ENCODE measurements at regions not wholly inside any gene's neighbourhood (a gene's known extent, or its start where the extent isn't known, plus 50 kb on each side); places are given as distances from the start of the nearest gene placed in this dataset.

GRCh38 chr18:70464343-70465114 is 175.7 kb downstream of the SOCS6 start:
- DNase-seq = peak; percentile 44

GRCh38 chr18:70463085-70463484 is 174.2 kb downstream of the SOCS6 start:
- DNase-seq = no peak

DNA sequence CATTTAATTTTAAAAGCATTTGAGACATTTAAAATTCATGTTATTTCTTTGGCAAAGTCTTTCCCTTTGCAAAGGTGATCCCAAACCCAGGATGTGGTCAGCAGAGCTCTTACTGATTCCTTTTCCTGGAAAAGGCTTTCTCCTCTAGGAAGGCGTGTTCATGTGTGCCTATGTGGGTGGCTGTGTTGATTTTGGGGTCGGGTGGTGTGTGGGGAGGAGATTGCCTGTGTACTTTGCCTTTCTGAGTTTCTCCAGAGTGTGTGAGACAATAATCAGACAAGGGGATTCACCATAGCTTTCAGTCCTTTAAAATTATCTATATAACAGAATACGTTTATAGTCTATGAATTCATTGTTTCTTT is 173.2 kb downstream of the SOCS6 start:
- DNase-seq = no peak

GRCh38 chr18:70461323-70462077 is 172.7 kb downstream of the SOCS6 start:
- DNase-seq = no peak

- no peak for DNase-seq
Observed at GRCh38 chr18:70459731-70460130, 170.9 kb downstream of the SOCS6 start.

DNA sequence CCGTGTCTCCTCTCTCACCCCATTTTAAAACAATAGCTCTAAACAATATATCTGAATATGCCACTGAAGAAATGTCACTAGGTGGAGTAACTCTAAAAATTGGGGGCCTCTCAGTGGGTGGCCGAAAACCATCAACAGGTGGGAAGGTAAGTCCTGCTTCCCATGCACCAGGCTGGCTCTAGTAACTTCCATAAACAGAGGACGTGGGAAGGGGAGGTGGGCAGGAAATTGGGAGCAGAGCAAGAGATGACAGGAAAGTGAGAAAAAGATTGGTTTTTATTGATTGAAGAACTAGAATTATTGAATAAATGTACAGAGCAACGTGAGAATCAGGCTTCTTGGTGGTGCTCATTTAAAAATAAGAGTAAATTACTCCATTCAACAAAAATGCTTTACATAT is 170.4 kb downstream of the SOCS6 start:
- DNase-seq = no peak

GRCh38 chr18:70457788-70458187 is 168.9 kb downstream of the SOCS6 start:
- DNase-seq = no peak

DNA sequence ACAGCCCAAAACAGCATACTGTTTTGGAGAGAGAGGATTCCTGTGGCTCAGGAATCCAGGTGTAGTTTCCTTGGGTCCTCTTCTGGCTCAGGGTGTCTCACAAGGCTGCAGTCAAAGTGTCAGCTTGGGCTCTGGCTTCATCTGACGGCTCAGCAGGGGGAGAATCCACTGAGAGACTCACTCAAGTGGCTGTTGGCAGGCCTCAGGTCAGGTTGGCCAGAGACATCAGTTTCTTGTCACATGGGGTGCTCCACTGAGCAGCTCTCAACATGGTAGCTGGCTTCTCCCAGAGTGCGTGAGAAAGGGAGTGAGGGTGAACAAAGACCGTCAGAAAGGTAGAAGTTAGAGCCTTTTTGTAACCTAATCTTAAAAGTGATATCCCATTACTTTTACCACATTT is 168.4 kb downstream of the SOCS6 start:
- no peak for DNase-seq

- DNase-seq = no peak
Observed at GRCh38 chr18:70456376-70456775, 167.5 kb downstream of the SOCS6 start.

DNA sequence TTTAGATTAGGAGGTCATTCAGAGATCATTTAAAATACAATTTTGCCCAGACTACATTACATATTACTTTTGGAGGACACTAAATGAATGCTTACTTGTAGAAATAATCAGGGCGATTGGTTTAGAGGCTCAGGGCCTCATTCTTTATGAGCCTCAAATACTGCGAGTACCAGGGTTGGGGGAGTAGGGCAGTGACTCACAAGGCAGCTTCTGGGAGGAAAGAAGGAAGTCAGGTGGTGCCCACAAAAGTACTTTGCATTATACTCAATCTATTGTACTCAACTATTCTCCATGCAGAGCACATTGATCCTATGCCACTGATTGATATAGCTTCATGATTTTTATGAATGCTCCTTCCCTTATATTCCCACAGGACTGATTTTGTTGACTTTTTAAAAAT is 166.9 kb downstream of the SOCS6 start:
- no peak for DNase-seq

- peak; percentile 37 for DNase-seq
Observed at GRCh38 chr18:70454704-70455322, 166.0 kb downstream of the SOCS6 start.

DNA sequence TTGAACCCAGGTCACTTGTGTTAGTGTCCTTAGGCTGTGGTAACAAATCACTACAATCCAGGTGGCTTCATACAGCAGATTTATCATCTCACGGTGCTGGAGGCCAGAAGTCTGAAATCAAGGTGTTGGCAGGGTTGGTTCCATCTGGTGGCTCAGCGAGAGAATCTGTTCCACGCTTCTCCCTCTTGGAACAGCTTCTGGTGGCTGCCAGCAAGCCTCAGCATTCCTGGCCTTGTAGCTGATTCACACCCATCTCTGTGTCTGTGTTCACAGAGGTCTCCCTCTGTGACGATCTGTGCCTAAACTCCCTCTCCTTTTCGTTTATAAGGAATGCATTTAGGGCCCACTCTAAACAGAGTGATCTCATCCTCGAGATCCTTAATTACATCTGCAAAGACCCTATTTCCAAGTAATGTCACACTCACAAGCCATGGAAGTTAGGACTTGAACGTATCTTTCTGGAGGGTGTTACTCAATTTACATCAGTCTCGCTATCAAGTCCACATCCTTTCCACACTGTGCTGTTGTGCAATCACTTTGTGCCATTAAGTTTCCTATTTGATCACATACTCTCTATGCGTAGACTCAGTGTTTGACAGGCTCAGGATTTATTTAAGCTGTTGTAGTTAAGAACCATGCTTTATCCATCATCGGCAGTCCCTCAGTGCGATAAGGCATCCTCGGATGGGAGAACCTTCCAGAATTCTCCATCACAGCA is 164.4 kb downstream of the SOCS6 start:
- DNase-seq = no peak

DNA sequence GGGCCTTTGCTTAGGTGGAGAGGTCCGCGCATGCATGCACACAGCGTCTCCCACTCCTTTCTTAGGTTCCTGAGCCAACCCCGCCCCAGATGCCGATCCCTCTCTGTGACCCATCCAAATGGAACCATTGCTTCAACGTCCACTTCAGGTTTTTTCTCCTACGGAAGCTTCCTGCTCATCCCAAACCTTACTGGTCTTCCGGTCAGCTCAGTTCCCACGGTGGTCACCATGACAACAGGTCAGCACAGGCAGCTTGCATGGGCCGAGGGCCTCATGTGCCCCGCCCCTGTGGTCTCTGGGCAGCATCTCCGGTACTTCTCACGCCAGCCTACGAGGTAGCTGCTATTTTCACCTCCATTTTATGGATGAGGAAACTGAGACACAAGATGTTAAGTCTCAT is 163.7 kb downstream of the SOCS6 start:
- DNase-seq = no peak

GRCh38 chr18:70450426-70451253 is 161.8 kb downstream of the SOCS6 start:
- DNase-seq = no peak

DNA sequence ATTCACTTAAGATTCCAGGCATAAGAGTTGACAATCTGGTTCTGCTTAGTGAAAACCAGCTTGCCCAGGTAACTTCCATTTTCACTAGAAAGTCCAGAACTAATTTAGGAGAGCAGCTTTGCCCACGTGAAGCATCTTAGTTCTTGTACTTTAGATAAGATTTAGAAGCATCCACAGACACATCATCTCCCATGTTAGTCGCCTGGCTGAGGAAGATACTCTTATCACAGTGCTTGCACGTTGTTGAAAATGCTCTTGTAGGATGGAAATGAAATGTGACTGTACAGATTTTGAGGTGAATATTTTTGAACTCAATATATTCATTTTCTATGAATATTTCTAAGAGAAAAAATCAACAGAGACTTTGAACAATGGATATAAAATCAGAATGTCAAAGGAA is 159.7 kb downstream of the SOCS6 start:
- DNase-seq = no peak

- DNase-seq = no peak
Observed at GRCh38 chr18:70446063-70446462, 157.2 kb downstream of the SOCS6 start.

DNA sequence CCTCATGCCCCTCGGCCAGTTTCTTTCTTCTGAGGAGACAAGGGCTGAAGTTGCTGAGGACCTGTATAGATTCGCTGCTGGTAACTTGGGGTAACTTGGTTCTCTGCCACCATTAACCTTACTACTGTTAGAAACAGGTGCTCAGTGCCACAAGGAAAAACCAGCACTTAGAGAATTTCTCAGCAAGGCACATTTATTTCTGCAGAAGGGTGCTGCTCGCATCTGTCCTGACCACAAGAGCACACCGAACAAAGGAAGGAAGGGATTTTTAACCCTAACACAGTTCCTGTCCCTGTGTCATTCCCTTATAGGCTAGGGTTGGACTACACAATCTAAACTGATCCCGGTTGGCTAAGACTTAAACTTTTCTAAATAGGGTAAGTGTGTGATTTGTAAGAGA is 154.1 kb downstream of the SOCS6 start:
- DNase-seq = no peak

DNA sequence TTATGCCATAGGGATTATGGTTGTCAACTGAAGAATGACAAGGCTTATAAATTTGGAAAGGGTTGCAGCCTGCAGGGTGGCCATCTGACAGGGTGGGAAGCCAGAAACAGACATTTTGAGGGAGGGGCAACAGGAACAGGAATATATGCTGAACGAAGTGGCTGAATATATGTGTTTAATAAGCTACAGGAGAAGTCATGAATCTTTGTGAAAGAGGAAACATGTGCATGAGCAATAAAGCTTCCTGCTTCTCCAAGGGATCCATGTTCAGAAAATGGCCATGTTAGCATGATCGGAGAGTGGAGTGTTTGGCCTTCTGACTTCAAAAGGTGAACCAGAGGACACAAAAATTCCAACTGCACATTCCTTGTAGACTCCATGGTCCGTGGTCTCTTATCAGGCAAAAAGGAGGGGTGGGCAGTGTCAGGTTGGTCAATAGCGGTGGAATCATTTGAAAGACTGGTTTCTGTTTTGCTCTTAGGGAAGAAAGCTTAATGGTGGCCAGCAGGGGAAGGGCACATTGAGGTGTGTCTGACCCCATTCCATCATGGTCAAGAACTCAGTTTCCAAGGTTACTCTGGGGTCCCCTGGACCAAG is 144.1 kb downstream of the SOCS6 start:
- DNase-seq = no peak

DNA sequence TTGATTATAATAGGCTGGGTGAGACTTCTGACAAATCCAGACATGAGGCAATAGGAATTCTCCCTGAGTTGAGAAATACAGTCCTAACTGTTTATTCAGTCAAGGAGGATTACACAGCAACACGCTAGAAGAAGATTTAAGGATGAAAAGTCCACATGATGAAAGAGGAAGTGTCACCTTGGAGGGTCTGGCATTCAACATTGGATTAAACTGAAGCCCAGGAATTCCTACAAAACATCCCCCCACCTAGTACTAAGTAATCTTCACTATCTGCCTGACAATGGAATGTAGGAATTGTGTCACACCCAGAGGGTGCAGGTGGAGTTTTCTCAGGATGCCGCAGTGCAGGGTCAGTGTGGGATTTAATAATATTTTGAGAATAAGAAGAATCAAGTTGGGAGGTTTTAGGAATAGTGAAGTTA is 142.4 kb downstream of the SOCS6 start:
- DNase-seq = no peak

- no peak for DNase-seq
Observed at GRCh38 chr18:70430501-70431173, 141.8 kb downstream of the SOCS6 start.

DNA sequence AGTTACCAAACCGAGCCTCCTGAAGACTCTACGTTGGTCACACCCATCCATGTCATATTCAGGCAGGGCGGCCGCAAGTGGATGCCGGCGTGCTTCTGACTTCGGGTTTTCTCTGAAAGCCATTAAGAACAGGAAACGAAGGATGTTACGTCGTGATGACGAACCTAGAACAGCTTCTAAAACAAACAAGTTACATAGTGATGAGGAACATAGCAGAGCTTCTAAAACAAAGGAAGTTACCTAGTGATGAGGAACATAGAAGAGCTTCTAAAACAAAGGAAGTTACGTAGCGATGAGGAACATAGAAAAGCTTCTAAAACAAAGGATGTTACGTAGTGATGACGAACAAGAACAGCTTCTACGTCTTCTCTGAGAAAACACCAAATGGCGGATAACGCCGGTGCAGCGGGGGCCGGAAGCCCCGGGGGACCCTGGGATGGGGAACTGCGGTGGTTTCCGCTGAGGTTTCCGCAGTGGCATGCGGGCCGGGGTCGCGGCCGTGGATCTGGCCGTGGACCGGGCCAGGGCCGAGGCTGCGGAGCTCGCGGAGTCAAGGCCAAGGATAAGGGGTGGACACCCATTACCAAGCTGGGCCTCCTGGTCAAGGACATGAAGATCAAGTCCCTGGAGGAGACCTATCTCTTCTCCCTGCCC is 141.1 kb downstream of the SOCS6 start:
- DNase-seq = no peak
